Ammon's horn (tissue), 1 donor: ENCODE measurements at regions not wholly inside any gene's neighbourhood (a gene's known extent, or its start where the extent isn't known, plus 50 kb on each side); places are given as distances from the start of the nearest gene placed in this dataset.

Experiments used
- DNase-seq: peaks from one replicate; pipeline ENCODE4 v3.0.0-alpha.2; 2016; ENCODE audit warnings: low spot score

DNA sequence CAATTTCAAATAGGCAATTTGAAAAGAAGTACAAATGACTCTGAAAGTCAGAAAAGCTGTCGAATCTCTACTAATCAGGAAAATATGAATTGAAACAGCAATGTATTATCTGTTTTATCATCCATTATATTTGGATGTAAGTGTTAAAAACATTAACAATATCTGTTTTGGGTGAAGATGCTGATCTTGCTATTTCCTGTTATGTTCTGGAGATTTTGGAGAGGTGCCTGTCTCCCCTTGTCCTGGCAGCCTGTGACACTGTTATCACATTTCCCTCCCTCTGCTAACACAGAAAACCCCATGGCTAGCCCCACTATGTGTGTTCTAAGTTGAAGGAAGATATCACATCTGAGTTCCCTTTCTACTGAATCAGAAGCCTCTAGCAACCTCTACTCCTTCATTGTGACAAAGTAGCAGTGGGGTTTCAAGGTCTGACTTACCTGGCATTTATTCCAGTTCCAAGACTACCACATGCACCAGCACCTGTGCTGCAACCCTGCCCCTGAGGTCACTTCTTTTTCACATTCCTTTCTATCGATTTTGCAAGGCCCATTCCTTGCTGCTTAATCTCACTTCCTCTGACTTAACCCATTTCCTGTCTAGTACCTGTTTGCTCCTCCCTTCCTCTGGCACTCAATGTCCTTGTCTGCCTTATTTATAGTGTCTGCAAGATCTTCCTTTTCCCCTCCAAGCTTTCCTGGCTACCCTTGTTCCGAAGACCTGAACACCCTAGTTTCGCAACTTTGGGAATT lies 95.5 kb upstream of the COL8A1 start:
- no peak for DNase-seq

DNA sequence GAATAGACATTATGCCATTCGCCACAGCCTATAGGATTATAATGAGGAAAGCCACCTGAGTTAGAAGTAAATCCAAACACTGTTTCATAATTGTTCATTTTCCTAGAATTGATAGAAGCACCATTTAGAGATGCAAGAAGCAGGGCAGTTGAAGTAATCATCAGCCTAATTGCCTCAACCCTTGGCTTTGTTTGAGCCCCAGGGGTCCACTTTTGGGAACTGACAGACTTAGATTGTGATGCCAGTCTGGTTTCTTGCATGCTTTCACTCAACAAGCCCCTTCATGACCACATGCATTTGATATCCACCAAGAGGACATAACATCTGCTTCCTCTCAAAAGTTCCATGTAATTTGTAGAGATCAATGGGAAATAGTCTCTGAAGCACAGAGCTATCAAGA lies 97.2 kb upstream of the COL8A1 start:
- no peak for DNase-seq

DNA sequence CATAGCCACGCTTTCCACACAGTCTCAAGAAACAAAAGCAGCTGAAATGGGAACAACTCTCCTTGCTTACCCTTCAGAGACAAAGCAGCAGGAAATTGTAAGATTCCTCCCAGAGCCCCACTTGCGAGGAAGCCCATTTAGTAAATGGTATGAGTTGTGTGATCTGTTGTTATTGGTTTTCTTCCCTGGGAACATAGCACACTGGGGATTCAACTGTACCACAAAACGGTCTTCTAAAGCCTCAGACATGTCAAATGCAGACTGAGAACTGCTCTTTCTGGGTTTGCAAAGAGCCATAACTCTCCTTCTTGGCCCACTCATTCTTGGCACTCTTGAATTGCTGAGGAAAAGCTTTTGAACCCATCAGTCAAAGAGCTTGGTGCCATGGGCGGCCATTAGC lies 101.0 kb upstream of the COL8A1 start:
- no peak for DNase-seq

DNA sequence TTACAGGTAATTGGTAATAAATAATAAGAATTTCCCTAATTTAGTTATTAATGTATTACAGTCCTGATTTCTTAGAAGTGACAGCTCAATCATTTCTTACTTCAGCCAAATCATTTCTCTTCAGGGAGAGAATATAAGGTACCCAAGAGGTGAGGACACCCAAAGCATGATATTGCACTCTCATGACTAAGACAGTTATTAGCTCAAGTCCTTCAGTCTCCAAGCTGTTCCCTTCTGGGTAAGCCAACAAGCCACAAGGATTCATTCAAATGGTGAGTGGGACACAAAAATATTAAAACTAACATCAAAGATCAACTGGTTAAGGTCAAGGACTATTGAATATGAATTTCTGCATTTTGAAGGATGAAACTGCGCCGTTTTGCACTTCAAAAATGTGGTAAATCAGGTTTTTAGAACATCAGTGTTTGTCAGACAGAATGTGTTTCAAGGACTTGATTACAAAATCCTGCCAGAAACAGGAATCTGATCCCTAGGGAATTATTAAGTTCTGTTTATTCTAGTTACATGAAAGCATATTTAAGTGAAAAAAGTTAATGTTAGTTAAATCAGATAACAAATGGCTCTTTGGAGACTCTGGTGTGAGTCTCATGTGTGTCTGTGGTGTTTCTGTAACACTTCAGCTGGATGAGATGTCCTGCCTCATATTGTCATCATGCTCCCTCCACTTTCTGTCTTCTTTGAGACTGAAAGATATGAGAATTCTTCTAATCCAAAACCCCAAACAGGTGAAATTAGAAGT lies 101.7 kb upstream of the COL8A1 start:
- no peak for DNase-seq

DNA sequence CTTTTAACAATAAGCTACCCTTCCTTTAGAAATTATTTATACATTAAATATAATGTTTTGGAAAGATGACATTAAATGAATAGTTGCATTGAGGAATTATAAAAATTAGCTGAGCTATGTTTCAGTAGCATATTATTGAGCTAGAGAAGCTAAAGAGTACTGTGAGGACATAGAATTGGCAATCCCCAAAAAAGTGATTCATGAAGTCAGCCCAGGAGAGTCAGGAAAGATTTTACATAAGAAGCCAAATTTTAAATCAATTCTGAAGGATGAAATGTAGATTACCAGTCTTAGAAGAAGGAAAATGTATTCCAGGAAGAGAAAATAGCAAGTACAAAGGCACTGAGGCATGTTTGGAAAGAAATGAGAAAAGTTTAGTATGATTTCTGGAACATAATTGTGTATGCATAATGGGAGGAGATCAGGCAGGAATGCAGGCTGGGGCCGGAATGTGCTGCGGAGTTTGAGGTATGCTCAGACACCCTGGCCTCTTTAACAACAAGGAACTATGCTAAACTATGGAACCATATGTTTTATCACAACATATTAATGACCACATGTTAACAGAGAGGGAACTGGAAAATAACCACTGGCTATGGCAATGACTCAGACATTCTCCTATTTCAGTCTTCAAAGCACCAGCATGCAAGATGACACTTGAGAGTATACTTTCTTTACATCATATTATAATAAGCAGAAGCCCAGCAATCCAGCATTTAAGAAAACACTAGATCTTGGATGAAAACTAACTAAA lies 103.3 kb upstream of the COL8A1 start:
- no peak for DNase-seq

DNA sequence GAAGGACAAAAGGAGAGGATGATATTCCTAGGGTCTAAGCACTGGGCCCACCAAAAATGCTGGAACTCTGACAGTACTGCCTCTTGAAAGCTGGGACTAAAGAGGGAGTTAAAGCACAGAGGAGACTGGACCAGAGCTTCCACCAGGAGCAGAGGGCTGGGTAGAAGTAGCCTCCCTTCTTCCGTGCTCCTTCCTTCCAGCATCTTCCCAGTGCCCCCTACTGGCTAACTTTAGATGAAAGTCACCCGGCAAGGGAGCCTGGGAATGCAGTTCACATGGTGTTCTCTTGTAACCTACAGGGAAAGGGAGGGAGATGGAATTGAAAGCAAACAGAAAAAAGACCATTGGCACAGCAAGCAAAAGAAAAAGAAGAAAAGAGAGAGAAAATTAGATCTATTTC lies 106.1 kb upstream of the COL8A1 start:
- DNase-seq = peak; percentile 30

DNA sequence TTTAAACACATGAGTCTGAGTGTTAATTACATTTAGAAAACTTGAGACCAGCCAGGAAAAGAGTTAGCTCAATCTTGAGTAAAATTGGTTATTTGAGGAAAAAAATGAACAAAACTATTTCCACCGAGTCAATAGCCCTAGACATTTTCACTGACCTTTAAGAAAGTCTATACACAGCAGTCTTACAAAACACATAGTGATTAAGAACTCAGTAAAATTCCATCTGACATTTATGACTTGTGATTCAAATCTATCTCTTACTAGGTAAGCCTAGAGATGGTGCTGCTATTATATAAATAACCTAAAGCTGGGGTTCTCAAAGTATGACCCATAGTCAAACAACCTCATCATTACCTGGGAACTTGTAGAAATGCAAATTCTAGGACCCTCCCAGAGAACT lies 109.1 kb upstream of the COL8A1 start:
- DNase-seq = no peak

DNA sequence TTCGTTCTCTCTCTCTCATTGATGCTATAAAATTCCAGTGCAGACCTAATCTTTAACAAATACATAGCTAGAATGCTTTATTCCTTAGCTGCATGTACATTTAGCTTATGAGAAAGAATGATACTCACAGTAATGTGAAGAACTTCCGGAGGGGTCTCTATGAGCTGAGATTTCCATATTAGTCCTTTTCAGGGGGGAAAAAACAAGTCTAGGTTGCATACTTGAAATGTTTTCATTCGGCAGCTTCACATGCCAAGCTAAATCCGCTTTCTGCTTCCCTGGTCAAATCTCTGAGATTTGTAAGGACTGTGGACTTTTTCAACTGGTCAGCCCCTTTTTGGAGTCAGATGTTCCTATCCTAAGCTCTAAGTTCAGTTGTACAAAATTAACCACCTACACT lies 111.5 kb upstream of the COL8A1 start:
- no peak for DNase-seq

DNA sequence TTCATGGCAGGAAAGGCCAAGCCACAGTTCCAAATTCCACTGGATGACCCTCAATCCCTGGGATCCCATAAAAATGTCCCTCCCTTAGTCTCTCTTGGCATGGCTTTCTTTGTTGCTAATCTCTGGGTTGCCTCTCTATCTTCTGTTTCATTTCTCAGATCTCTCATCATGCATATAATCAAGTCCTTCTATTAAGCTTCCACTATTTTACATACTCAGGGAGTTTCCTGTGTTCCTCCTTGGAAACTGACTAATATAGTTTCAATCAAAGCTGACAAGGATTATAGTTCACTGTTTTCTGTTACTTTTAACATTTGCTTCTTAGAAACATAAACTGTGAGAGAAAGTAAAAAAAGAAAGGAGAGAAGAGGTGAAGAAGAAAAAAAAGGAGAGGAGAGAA lies 113.8 kb upstream of the COL8A1 start:
- DNase-seq = no peak

DNA sequence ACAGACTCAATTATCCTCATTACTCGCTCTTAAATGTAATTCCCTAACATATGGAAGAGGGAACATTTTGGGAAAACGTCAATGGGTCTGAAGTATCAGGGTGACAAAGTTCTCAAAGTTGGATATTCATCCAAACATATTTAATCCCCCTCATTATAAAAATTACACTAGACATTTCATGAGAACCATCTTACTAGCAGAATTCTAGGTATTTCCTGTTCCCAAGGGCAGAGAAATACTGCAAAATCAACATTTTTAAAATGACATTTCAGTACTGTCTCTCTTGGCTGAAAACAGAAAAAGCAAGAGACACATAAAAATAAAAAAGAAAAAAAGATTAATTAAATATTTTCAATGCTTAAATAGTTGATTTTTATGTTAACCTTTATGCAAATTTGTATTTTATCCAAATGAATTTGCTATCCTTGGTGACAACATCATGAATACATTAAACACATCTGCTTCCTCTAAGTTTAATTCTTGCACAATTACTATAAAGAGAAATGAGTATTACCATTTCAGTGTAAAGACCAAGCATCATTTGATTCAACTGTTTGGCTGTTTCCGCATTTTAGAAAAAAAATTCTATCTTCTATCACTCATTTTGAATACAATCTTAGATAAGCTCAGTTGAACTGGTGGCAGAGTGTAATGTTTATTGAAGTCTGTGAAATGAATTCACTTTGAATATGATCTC lies 114.8 kb upstream of the COL8A1 start:
- no peak for DNase-seq

DNA sequence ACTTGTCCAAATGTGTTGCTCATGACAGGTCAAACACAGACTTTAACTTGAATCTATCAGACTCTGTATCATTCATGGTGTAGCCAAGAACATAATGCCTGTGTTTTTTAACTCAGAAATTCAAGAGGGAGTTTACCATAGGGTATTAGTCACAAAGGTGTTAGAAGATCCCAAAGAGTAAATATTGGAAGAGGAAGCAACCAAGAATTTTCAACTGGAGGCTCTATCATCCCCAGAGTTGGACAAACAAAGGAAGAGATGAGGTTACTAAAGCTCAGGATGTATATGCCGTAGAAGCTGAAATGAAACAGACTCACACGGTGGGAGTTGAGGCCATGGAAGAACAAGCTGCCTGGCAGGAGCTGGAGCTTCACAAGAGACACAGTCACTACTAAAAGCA lies 116.2 kb upstream of the COL8A1 start:
- no peak for DNase-seq

DNA sequence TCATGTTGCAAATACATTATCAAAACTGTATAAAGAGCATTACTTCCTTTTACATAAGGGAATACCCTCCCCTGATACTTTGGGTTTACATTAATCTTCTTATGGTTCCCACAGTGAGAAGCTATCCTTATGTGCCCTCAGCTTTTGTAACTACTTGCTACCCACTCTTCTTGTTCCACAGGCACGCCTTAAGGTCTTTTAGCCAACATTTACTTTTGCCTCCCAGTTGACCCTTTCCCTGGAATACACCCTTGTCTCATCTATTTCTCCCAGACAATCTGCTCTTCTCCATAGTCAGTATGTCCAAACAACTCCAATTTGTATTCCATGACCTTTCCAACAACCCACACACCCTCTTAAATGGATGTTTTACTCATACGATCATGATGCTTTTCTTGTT lies 116.8 kb upstream of the COL8A1 start:
- DNase-seq = no peak

DNA sequence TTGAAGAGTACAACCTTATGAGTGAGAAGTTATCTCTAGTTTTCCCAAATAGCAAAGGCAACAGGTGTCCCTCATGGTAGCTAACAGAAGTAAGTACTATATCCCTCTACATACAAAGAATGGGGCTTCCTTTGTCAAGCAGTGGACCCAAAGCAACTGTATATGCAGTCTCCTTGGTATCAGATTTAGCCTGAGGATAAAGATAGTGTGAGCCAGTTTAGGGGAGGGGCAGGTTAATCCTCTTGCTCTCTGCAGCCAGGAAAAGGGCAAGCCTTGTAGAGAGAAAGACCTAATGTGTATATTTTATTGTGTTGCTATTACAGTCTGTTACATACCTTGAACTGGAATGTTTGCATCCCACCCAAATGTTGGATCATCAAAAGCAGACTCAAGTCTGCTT lies 117.9 kb upstream of the COL8A1 start:
- no peak for DNase-seq

DNA sequence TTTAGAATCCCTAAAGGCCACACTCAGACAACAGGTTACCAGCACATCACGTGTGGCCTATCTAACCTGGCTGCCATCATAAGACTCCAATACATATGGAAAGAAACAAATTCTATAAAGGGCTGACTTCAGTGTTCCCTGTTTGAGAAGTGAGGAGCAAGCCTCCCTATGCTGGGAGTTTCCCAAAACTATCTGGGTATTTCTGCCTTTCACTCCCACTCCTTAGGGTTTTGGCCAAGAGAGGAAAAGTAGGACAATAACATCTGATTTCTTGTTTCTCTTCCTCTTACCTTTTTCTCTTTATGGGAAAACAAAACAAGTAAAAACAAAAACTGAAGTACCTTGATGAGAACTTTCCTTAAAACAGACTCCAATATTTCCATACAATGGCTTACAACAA lies 121.5 kb upstream of the COL8A1 start:
- no peak for DNase-seq

DNA sequence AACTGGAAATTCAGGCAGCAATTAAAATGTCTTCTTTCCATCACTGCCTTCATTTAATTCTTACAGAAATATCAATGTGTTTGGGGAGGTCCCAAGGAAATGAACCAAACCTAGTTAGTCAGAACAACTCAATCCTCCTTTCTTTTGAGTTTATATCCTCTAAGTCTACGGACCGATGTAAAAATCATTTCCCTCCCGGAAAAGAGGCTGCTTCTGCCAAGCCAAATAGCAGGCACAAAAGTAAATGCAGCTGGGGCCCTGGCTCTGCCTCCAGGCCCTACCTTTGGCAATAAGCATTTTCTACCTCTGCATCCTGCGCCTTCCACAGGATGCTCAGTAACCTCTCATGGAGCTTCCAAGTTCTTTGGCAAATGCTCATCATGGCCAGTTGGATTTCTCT lies 122.5 kb upstream of the COL8A1 start:
- DNase-seq = no peak

DNA sequence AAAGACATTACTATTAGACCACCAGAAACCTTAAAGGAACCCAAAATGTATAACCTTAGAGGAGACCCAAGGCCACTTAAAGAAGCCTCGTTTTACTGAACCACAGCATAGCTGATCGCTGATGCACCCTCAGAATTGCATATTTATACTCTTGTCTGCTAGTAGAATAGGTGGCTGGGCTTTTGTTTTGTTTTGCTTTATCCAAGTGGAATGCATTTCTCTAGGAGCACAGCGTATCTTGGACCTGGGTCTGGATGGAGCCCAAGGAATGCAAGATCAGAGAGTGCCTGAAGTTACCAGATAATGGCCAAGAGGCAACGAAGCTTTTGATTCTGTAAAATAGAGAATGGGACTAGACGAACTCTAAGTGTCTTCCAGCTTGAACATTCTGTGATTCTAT lies 129.2 kb upstream of the COL8A1 start:
- no peak for DNase-seq

DNA sequence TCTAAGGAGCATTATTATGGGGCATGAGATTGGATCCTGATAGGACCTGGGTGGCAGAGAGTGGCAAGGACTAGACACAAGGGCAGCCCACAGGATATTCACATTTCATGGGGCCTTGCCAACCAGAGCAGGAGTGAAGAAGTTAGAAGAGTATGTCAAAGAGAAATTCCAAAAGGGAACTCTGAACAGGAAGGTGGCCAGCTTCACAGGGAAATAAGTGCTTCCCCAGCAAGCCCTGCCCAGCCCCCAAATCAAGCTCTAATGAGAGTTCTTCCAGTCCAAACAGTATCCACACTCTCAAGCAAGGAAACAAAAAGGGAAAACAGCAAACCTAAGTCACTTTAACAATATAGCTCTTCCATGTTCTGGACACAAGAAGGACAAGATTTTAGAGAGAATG lies 130.2 kb upstream of the COL8A1 start:
- no peak for DNase-seq

DNA sequence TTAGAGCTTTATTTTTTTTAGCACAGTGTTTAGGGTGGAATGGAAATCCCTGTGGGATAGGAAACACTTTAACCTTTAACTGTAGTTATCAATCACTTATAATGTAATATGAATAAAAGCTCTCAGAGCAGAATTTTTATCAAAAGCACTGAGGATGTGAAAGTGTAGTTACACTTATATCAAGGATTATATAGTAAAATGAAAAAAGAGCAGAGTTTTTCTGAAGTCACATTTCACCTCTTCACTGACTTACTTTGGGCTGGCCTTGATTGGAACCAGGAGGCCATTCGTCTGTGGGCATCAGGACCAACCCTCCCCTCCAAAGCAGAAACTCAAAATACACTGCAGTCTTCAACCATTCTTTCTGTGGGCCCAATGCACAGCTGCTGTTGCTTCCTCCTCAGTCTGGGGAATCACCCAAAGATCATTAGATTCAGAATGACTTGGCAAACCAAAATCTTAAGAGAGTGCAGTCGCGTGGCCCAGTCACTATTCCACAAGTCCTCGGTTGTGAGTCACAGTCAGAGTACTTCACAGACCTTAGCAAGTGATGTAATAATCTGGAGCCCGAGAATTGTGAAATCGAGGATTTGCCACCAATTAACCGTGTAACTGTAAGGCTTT lies 132.6 kb upstream of the COL8A1 start:
- DNase-seq = no peak

DNA sequence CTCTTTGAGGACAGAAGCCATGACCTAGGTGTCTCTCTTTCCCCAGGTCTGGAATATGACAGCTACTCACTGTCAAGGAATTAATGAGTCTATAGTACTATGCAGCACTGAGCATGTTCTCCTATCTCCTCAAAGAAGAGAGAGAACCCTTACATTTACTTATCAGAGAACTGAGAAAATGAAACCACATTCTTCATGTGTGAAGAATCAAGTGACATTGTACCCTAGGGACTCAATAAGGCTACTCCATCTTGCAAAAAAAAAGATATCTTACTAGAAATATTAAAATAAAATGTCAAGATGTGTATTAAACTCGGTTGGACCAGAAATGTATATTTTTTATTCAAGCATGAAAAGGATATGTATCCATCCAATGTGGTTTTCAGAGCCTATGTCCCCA lies 133.2 kb upstream of the COL8A1 start:
- no peak for DNase-seq

DNA sequence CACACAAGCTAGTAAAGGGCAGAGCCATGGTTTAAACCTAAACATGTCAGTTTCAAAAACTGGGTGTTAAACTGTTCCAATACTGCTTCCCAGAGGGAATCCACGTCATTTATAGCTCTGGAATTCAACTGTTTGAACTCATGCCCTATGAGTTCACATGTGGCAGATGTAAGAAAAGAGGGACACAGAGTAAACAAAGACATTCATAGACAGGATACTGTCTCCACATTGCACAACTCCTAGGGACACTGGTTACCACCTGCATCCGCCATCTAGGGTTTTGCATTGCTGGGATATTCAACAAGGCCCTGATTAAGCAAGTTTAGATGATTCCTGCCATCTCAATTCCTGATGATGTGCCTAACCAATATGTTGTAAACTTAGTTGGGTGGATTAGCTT lies 134.1 kb upstream of the COL8A1 start:
- no peak for DNase-seq

DNA sequence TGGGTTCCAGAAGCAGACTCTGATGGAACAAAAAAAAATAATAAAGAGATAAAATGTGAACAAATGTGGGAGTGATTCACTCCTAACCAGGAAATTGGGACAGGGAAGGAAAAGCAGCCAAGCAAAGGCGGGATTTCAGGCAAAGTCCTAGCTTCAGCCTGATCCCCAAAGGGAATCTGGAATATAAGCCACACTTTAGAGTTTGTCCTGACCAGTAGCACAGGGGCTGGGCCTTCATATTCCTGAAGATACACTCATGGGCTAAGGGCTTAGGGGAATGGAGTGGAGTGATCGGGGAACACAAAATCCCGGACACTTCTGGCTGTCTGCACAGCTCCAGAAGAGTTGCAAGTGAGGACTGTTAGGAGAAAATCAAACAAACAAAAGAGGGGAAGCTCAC lies 135.0 kb upstream of the COL8A1 start:
- DNase-seq = no peak

DNA sequence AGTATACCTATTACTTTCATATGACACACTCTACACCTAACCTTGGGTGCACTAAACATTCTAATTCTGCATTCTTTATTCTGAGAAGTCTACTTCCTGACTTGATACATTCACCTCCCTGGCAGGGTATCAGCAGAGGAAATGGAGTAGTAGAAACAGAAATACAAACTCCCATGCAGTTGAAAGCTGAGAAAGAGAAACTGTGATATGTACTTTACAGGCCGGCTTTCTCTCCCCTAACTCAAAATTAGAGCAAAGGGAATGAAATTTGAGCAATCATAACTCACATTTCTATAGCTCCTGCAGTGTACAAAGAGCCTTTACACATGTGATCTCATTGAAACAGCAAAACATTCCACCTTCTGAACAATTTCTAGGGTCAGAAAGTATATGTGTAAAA lies 135.5 kb upstream of the COL8A1 start:
- no peak for DNase-seq
